ENCODE measurements at regions not wholly inside any gene's neighbourhood (a gene's known extent, or its start where the extent isn't known, plus 50 kb on each side); places are given as distances from the start of the nearest gene placed in this dataset.

GRCh38 chr15:25072857-25073476, 118.2 kb downstream of the SNRPN start:
- H3K36me3 ChIP-seq = peaks cover 13% of the 10 kb centered on the region
- WGBS, 3 donors = 86 to 89% (median 88%) methylated on average over 11 of the region's 11 CpGs
- H3K9me3 ChIP-seq = peaks cover 42 to 99% of the 10 kb centered on the region in 2 donors
- no peak overlapping the region for H3K27ac ChIP-seq
- no peaks in the 10 kb centered on the region for H3K4me1 ChIP-seq (ENCODE audit: insufficient read depth)
- DNase-seq = no peak
- no peak overlapping the region for H3K4me3 ChIP-seq
- TF ChIP-seq EP300 (IDR thresholded peaks at IDR 0.05) = no peak
- no peak for TF ChIP-seq POLR2A (IDR thresholded peaks at IDR 0.05)
- no peak for TF ChIP-seq CTCF (IDR thresholded peaks at IDR 0.05)
- H3K27me3 ChIP-seq = no peaks in the 10 kb centered on the region
- intact Hi-C loops (cut with DNase I) = loop anchor here in 1 of 4 donors (10.0 kb wide), 1 partner anchor 48 kb away; no protein-coding TSS in a partner anchor

GRCh38 chr15:25087137-25087536, 132.3 kb downstream of the SNRPN start:
- H3K27ac ChIP-seq = no peak overlapping the region
- intact Hi-C loops (cut with DNase I) = no loop called here
- no peaks in the 10 kb centered on the region for H3K27me3 ChIP-seq
- peaks cover 2% of the 10 kb centered on the region for H3K36me3 ChIP-seq
- whole genome bisulfite sequencing, 3 donors = 79 to 84% (median 80%) methylated on average over 8 of the region's 8 CpGs
- H3K9me3 ChIP-seq = peaks cover 5 to 97% of the 10 kb centered on the region in 2 donors
- TF ChIP-seq POLR2A (IDR thresholded peaks at IDR 0.05) = no peak
- no peak for TF ChIP-seq EP300 (IDR thresholded peaks at IDR 0.05)
- no peak for TF ChIP-seq CTCF (IDR thresholded peaks at IDR 0.05)
- H3K4me3 ChIP-seq = no peak overlapping the region
- DNase-seq = no peak
- H3K4me1 ChIP-seq (ENCODE audit: insufficient read depth) = no peaks in the 10 kb centered on the region

- no peaks in the 10 kb centered on the region for H3K27me3 ChIP-seq
- peaks cover 2% of the 10 kb centered on the region for H3K36me3 ChIP-seq
- 85 to 88% (median 87%) methylated on average over 8 of the region's 8 CpGs for WGBS, 3 donors
- DNase-seq = no peak
- H3K4me3 ChIP-seq = no peak overlapping the region
- H3K9me3 ChIP-seq = peaks cover 6 to 97% of the 10 kb centered on the region in 2 donors
- TF ChIP-seq EP300 (IDR thresholded peaks at IDR 0.05) = no peak
- intact Hi-C loops (cut with DNase I) = no loop called here
- no peaks in the 10 kb centered on the region for H3K4me1 ChIP-seq (ENCODE audit: insufficient read depth)
- no peak overlapping the region for H3K27ac ChIP-seq
Observed at GRCh38 chr15:25088261-25088790, 133.5 kb downstream of the SNRPN start.

- Histone ChIP-seq H3K4me3 (no peak overlapping the region), H3K36me3 (peaks cover 3% of the 10 kb centered on the region), H3K27ac (no peak overlapping the region), H3K9me3 (peaks cover 6 to 98% of the 10 kb centered on the region in 2 donors), H3K27me3 (no peaks in the 10 kb centered on the region), H3K4me1 (ENCODE audit: insufficient read depth) (no peaks in the 10 kb centered on the region)
- WGBS, 3 donors = 85 to 91% (median 86%) methylated on average over 8 of the region's 8 CpGs
- TF ChIP-seq EP300 (IDR thresholded peaks at IDR 0.05) (no peak), POLR2A (IDR thresholded peaks at IDR 0.05) (no peak), CTCF (IDR thresholded peaks at IDR 0.05) (no peak)
- intact Hi-C loops (cut with DNase I) = no loop called here
- no peak for DNase-seq
Observed at GRCh38 chr15:25089577-25089976, 134.8 kb downstream of the SNRPN start.

GRCh38 chr15:25090073-25090733, 135.4 kb downstream of the SNRPN start:
- peaks cover 6 to 97% of the 10 kb centered on the region in 2 donors for H3K9me3 ChIP-seq
- H3K27ac ChIP-seq = no peak overlapping the region
- DNase-seq = no peak
- peaks cover 5% of the 10 kb centered on the region for H3K36me3 ChIP-seq
- TF ChIP-seq POLR2A (IDR thresholded peaks at IDR 0.05) = no peak
- no peak for TF ChIP-seq EP300 (IDR thresholded peaks at IDR 0.05)
- TF ChIP-seq CTCF (IDR thresholded peaks at IDR 0.05) = no peak
- H3K4me1 ChIP-seq (ENCODE audit: insufficient read depth) = no peaks in the 10 kb centered on the region
- no peaks in the 10 kb centered on the region for H3K27me3 ChIP-seq
- intact Hi-C loops (cut with DNase I) = no loop called here
- 78 to 85% (median 84%) methylated on average over 8 of the region's 8 CpGs for WGBS, 3 donors
- H3K4me3 ChIP-seq = no peak overlapping the region

Data from ovary (tissue), 7 donors.